ENCODE measurements at regions not wholly inside any gene's neighbourhood (a gene's known extent, or its start where the extent isn't known, plus 50 kb on each side); places are given as distances from the start of the nearest gene placed in this dataset.

DNA sequence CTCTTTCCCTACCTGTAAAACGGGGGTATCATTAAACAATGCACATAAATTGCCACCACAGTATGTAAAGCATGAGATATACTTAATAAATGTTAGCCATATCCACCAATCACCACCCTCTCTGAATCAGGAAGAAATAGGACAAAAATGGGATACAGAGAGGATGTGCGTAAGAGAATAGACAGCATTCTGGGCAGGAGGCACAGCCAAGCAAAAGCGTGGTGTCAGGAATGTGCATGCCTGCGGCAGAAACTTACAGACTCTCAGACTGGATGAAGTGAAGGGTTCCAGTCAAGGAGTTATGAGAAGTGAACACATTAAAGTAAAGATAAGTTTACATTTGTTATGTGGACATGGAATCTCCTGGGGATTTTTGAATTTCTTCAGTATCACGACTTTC, 121.7 kb upstream of the MDM1 start:
- Histone ChIP-seq H3K4me3 (replicated peaks in 1 of 2; ENCODE audit: low read depth in 1 of 2, low read length in 2 of 2) (no peak overlapping the region), H3K27ac (ENCODE audit: low read depth, low read length) (no peak overlapping the region), H3K27me3 (ENCODE audit: insufficient read depth, low read length) (no peaks in the 10 kb centered on the region), H3K9ac (ENCODE audit: low read length) (no peak overlapping the region), H3K36me3 (ENCODE audit: control insufficient read depth in 1 of 2, insufficient read depth in 2 of 2, low read length in 2 of 2) (no peaks in the 10 kb centered on the region), H3K9me2 (ENCODE audit: insufficient read depth) (no peaks in the 10 kb centered on the region), H3K9me3 (ENCODE audit: control insufficient read depth in 1 of 2, insufficient read depth in 1 of 2, low read depth in 1 of 2, low read length in 2 of 2) (no peaks in the 10 kb centered on the region), H3K79me2 (ENCODE audit: insufficient read depth, low read length) (no peaks in the 10 kb centered on the region), H4K20me1 (ENCODE audit: insufficient read depth) (no peaks in the 10 kb centered on the region), H2AFZ (ENCODE audit: low read depth, low read length, poor library complexity, severe bottlenecking) (no peak overlapping the region), H3K4me1 (ENCODE audit: control insufficient read depth in 1 of 2, insufficient read depth in 2 of 2, low read length in 2 of 2) (no peaks in the 10 kb centered on the region), H3K4me2 (ENCODE audit: low read length) (no peak overlapping the region)
- ChIA-PET RAD21 (ENCODE audit: low non-redundant PET in 1 of 2, low total read pairs in 2 of 2, uncharacterized antibody in 2 of 2, unreplicated experiment in 2 of 2) (no interaction called here), POLR2A (no interaction called here), CTCF (no interaction called here)
- intact Hi-C loops (cut with micrococcal nuclease) = no loop called here
- DNase-seq (ENCODE audit: low read depth, low spot score) = no peak
- no TSS peak for BruUV-seq (replicated peaks)
- ATAC-seq = no peak
- TF ChIP-seq, protein P1, sequence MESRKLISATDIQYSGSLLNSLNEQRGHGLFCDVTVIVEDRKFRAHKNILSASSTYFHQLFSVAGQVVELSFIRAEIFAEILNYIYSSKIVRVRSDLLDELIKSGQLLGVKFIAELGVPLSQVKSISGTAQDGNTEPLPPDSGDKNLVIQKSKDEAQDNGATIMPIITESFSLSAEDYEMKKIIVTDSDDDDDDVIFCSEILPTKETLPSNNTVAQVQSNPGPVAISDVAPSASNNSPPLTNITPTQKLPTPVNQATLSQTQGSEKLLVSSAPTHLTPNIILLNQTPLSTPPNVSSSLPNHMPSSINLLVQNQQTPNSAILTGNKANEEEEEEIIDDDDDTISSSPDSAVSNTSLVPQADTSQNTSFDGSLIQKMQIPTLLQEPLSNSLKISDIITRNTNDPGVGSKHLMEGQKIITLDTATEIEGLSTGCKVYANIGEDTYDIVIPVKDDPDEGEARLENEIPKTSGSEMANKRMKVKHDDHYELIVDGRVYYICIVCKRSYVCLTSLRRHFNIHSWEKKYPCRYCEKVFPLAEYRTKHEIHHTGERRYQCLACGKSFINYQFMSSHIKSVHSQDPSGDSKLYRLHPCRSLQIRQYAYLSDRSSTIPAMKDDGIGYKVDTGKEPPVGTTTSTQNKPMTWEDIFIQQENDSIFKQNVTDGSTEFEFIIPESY (IDR thresholded peaks at IDR 0.05; ENCODE audit: extremely low read depth, insufficient replicate concordance, low read length) = no peak
- TF ChIP-seq TCF7L2 (IDR thresholded peaks at IDR 0.05; ENCODE audit: borderline replicate concordance, extremely low read depth, insufficient read depth, insufficient read length) (no peak), CEBPB (IDR thresholded peaks at IDR 0.05; ENCODE audit: low read depth) (no peak), SIN3A (IDR thresholded peaks at IDR 0.05; ENCODE audit: low read depth) (no peak), EZH2phosphoT487 (IDR thresholded peaks at IDR 0.05; ENCODE audit: borderline replicate concordance) (no peak), SP1 (IDR thresholded peaks at IDR 0.05; ENCODE audit: low read depth) (no peak), POLR2AphosphoS5 (IDR thresholded peaks at IDR 0.05; ENCODE audit: low read depth, low read length) (no peak)
- TF ChIP-seq, protein P2, sequence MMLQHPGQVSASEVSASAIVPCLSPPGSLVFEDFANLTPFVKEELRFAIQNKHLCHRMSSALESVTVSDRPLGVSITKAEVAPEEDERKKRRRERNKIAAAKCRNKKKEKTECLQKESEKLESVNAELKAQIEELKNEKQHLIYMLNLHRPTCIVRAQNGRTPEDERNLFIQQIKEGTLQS (IDR thresholded peaks at IDR 0.05) = no peak

DNA sequence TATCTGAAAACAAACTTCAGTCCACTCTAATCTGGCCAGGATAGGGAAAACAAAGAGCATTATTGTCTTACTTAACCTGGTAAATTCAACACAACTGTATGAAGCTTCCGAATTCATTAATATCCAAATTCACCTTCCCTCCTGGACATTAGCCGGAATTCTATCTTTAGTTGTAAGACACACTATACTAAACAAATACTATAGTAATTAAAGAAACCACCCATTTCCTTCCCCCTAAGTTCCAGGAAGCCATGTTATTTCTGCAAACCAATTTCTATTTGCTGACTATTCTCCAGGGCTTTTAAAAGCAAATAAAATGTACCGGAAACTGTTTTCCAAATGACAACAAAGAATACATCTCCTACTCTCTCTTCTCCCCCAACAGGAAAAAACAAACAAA, 122.7 kb upstream of the MDM1 start:
- Histone ChIP-seq H3K79me2 (ENCODE audit: insufficient read depth, low read length) (no peaks in the 10 kb centered on the region), H4K20me1 (ENCODE audit: insufficient read depth) (no peaks in the 10 kb centered on the region), H3K4me1 (ENCODE audit: control insufficient read depth in 1 of 2, insufficient read depth in 2 of 2, low read length in 2 of 2) (no peaks in the 10 kb centered on the region), H3K27ac (ENCODE audit: low read depth, low read length) (no peak overlapping the region), H3K4me2 (ENCODE audit: low read length) (no peak overlapping the region), H3K9me2 (ENCODE audit: insufficient read depth) (no peaks in the 10 kb centered on the region), H3K36me3 (ENCODE audit: control insufficient read depth in 1 of 2, insufficient read depth in 2 of 2, low read length in 2 of 2) (no peaks in the 10 kb centered on the region), H3K9ac (ENCODE audit: low read length) (no peak overlapping the region), H3K9me3 (ENCODE audit: control insufficient read depth in 1 of 2, insufficient read depth in 1 of 2, low read depth in 1 of 2, low read length in 2 of 2) (no peaks in the 10 kb centered on the region), H2AFZ (ENCODE audit: low read depth, low read length, poor library complexity, severe bottlenecking) (no peak overlapping the region), H3K27me3 (ENCODE audit: insufficient read depth, low read length) (no peaks in the 10 kb centered on the region), H3K4me3 (replicated peaks in 1 of 2; ENCODE audit: low read depth in 1 of 2, low read length in 2 of 2) (no peak overlapping the region)
- no TSS peak for BruUV-seq (replicated peaks)
- RAD21 ChIA-PET (ENCODE audit: low non-redundant PET in 1 of 2, low total read pairs in 2 of 2, uncharacterized antibody in 2 of 2, unreplicated experiment in 2 of 2) = no interaction called here
- ATAC-seq (no peak), DNase-seq (ENCODE audit: low read depth, low spot score) (no peak)
- POLR2A ChIA-PET = no interaction called here
- intact Hi-C loops (cut with micrococcal nuclease) = no loop called here
- CTCF ChIA-PET = no interaction called here
- TF ChIP-seq ZFX (IDR thresholded peaks at IDR 0.05) (no peak), POLR2A (IDR thresholded peaks at IDR 0.05; ENCODE audit: borderline replicate concordance, extremely low read depth, insufficient read depth, insufficient read length) (no peak), SRF (IDR thresholded peaks at IDR 0.05; ENCODE audit: low read depth) (no peak), CEBPB (IDR thresholded peaks at IDR 0.05; ENCODE audit: low read depth) (no peak), SIN3A (IDR thresholded peaks at IDR 0.05; ENCODE audit: low read depth) (no peak), POLR2AphosphoS5 (IDR thresholded peaks at IDR 0.05; ENCODE audit: low read depth, low read length) (no peak), SP1 (IDR thresholded peaks at IDR 0.05; ENCODE audit: low read depth) (no peak), EZH2 (IDR thresholded peaks at IDR 0.05) (no peak)
- TF ChIP-seq, protein P2 (IDR thresholded peaks at IDR 0.05) = no peak
- TF ChIP-seq, protein P3, sequence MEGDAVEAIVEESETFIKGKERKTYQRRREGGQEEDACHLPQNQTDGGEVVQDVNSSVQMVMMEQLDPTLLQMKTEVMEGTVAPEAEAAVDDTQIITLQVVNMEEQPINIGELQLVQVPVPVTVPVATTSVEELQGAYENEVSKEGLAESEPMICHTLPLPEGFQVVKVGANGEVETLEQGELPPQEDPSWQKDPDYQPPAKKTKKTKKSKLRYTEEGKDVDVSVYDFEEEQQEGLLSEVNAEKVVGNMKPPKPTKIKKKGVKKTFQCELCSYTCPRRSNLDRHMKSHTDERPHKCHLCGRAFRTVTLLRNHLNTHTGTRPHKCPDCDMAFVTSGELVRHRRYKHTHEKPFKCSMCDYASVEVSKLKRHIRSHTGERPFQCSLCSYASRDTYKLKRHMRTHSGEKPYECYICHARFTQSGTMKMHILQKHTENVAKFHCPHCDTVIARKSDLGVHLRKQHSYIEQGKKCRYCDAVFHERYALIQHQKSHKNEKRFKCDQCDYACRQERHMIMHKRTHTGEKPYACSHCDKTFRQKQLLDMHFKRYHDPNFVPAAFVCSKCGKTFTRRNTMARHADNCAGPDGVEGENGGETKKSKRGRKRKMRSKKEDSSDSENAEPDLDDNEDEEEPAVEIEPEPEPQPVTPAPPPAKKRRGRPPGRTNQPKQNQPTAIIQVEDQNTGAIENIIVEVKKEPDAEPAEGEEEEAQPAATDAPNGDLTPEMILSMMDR (IDR thresholded peaks at IDR 0.05 in 2 of 3, conservative IDR thresholded peaks at IDR 0.05 in 1 of 3; ENCODE audit: borderline replicate concordance in 1 of 3, insufficient read depth in 1 of 3, low read depth in 2 of 3, low read length in 2 of 3) = no peak
